ENCODE measurements at regions not wholly inside any gene's neighbourhood (a gene's known extent, or its start where the extent isn't known, plus 50 kb on each side); places are given as distances from the start of the nearest gene placed in this dataset.
"Not testable (repeated sequence)": the region's sequence is repeated elsewhere in the genome, so short reads cannot be mapped to it uniquely, and the experiment has no call there.

- not testable (repeated sequence) for ATAC-seq
These were observed 52.4 kb upstream of the KCNK12 start for GRCh38 chr2:47623140-47623539.

DNA sequence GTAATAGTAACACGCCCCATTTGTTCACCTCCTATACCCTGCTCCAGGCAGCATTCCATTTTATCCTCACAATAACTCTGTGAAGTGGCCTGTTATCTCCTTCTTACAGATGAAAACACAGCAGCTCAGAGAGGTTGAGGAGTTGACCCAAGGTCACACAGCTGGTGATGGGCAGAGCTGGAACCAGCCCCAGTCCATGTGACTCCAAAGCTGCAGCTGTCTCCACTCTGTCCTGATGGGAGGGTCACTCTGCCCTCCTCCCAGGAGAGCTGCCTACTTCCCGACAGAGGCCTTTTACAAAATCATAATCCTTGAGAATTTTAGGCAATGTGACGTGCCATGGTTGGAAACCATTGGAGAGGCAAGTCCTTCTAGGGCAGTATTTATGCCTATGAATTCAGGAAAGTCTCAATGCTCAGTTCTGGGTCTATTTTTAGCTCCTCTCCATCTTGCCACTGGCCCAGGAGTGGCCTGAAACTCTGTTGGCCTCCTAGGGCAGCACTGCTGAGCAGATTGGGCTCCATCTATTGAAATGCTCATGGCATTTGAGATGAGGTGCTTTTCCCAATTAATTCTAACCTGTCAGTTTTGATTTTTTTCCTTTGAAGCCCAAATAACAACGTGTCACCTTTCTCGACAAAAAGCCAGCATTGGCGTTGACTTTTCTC, 50.1 kb upstream of the KCNK12 start:
- ATAC-seq, result no peak
- TF ChIP-seq OSR1 (CRISPR knock-in tag; IDR thresholded peaks at IDR 0.05) (no peak), ZFP30 (CRISPR knock-in tag; IDR thresholded peaks at IDR 0.05) (no peak), TCF4 (CRISPR knock-in tag; IDR thresholded peaks at IDR 0.05; ENCODE audit: borderline replicate concordance) (no peak), SNAI2 (CRISPR knock-in tag; IDR thresholded peaks at IDR 0.05) (no peak), BACH2 (CRISPR knock-in tag; IDR thresholded peaks at IDR 0.05; ENCODE audit: borderline replicate concordance) (no peak), ZNF8 (CRISPR knock-in tag; IDR thresholded peaks at IDR 0.05) (no peak), ISL1 (CRISPR knock-in tag; IDR thresholded peaks at IDR 0.05) (no peak), RARB (CRISPR knock-in tag; IDR thresholded peaks at IDR 0.05) (no peak), GLIS3 (CRISPR knock-in tag; IDR thresholded peaks at IDR 0.05) (no peak), ZNF565 (CRISPR knock-in tag; conservative IDR thresholded peaks at IDR 0.05; ENCODE audit: low read depth) (no peak), TOX (CRISPR knock-in tag; IDR thresholded peaks at IDR 0.05; ENCODE audit: borderline replicate concordance) (no peak), ESRRG (CRISPR knock-in tag; IDR thresholded peaks at IDR 0.05) (no peak), ZFP3 (CRISPR knock-in tag; IDR thresholded peaks at IDR 0.05) (no peak), ZNF70 (CRISPR knock-in tag; IDR thresholded peaks at IDR 0.05) (no peak), ZC3H10 (CRISPR knock-in tag; IDR thresholded peaks at IDR 0.05) (no peak), PATZ1 (CRISPR knock-in tag; IDR thresholded peaks at IDR 0.05; ENCODE audit: borderline replicate concordance) (no peak)
- TF ChIP-seq, protein P1, sequence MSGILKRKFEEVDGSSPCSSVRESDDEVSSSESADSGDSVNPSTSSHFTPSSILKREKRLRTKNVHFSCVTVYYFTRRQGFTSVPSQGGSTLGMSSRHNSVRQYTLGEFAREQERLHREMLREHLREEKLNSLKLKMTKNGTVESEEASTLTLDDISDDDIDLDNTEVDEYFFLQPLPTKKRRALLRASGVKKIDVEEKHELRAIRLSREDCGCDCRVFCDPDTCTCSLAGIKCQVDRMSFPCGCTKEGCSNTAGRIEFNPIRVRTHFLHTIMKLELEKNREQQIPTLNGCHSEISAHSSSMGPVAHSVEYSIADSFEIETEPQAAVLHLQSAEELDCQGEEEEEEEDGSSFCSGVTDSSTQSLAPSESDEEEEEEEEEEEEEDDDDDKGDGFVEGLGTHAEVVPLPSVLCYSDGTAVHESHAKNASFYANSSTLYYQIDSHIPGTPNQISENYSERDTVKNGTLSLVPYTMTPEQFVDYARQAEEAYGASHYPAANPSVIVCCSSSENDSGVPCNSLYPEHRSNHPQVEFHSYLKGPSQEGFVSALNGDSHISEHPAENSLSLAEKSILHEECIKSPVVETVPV (CRISPR knock-in tag; IDR thresholded peaks at IDR 0.05), result no peak
- TF ChIP-seq, protein P2, sequence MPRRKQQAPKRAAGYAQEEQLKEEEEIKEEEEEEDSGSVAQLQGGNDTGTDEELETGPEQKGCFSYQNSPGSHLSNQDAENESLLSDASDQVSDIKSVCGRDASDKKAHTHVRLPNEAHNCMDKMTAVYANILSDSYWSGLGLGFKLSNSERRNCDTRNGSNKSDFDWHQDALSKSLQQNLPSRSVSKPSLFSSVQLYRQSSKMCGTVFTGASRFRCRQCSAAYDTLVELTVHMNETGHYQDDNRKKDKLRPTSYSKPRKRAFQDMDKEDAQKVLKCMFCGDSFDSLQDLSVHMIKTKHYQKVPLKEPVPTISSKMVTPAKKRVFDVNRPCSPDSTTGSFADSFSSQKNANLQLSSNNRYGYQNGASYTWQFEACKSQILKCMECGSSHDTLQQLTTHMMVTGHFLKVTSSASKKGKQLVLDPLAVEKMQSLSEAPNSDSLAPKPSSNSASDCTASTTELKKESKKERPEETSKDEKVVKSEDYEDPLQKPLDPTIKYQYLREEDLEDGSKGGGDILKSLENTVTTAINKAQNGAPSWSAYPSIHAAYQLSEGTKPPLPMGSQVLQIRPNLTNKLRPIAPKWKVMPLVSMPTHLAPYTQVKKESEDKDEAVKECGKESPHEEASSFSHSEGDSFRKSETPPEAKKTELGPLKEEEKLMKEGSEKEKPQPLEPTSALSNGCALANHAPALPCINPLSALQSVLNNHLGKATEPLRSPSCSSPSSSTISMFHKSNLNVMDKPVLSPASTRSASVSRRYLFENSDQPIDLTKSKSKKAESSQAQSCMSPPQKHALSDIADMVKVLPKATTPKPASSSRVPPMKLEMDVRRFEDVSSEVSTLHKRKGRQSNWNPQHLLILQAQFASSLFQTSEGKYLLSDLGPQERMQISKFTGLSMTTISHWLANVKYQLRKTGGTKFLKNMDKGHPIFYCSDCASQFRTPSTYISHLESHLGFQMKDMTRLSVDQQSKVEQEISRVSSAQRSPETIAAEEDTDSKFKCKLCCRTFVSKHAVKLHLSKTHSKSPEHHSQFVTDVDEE (CRISPR knock-in tag; IDR thresholded peaks at IDR 0.05), result no peak
- TF ChIP-seq, protein P3, sequence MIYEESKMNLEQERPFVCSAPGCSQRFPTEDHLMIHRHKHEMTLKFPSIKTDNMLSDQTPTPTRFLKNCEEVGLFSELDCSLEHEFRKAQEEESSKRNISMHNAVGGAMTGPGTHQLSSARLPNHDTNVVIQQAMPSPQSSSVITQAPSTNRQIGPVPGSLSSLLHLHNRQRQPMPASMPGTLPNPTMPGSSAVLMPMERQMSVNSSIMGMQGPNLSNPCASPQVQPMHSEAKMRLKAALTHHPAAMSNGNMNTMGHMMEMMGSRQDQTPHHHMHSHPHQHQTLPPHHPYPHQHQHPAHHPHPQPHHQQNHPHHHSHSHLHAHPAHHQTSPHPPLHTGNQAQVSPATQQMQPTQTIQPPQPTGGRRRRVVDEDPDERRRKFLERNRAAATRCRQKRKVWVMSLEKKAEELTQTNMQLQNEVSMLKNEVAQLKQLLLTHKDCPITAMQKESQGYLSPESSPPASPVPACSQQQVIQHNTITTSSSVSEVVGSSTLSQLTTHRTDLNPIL (CRISPR knock-in tag; IDR thresholded peaks at IDR 0.05; ENCODE audit: low read depth), result no peak
